ENCODE measurements at regions not wholly inside any gene's neighbourhood (a gene's known extent, or its start where the extent isn't known, plus 50 kb on each side); places are given as distances from the start of the nearest gene placed in this dataset.
A peak's percentile ranks its signal among the peaks of the same experiment; 100 is the strongest.

GRCh38 chr6:85127696-85128243 lies 322.1 kb upstream of the NT5E start:
- no peak for DNase-seq (ENCODE audit: low spot score)

DNA sequence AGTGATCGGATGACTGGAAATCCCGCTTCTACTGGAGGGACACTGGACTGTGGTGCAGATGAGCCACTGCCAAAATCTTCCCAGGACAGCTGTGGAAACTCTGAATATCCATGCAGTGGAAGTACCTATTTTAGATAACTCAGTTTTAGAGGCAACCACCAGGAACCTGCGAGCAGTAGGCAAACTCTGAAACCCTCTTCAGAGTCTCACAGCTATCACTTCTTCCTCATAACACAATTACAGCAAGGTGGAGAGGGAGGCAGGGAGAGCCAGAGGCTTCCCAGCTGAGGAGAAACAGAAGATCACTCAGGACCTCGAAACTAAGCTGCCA lies 322.8 kb upstream of the NT5E start:
- DNase-seq (ENCODE audit: low spot score), result no peak

GRCh38 chr6:85126485-85127167 lies 323.3 kb upstream of the NT5E start:
- DNase-seq (ENCODE audit: low spot score), result peak; percentile 45

GRCh38 chr6:85125526-85125925 lies 324.4 kb upstream of the NT5E start:
- DNase-seq (ENCODE audit: low spot score), result no peak

GRCh38 chr6:85124472-85125354 lies 325.2 kb upstream of the NT5E start:
- peak; percentile 38 for DNase-seq (ENCODE audit: low spot score)

GRCh38 chr6:85121158-85121557 lies 328.7 kb upstream of the NT5E start:
- DNase-seq (ENCODE audit: low spot score), result no peak

DNA sequence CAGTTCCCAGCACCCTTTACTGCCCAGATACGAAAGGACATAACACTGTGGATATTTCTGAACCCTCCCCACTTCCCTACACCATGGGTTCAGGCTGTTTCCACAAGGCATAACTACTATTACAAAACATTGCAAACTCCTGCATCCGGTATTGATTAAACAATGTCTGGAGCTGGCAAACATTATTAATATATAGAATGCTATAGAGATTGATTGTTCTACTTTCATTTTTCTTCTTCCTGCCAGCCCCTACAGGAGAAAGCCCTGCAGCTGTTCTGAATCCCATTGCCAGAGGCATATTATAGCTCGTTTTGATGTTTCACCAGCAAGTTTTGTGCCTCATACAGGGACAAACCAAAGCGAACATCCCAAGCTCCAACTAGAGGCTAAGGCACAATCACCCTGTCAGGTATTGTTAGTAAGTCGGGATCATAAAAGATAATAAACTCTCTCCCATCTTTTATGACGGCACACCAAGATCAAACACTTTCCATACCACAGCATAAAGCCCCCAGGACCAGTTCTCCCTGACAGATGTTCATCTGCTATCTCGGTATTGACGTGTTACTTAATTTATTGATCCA lies 331.1 kb upstream of the NT5E start:
- DNase-seq (ENCODE audit: low spot score), result no peak

DNA sequence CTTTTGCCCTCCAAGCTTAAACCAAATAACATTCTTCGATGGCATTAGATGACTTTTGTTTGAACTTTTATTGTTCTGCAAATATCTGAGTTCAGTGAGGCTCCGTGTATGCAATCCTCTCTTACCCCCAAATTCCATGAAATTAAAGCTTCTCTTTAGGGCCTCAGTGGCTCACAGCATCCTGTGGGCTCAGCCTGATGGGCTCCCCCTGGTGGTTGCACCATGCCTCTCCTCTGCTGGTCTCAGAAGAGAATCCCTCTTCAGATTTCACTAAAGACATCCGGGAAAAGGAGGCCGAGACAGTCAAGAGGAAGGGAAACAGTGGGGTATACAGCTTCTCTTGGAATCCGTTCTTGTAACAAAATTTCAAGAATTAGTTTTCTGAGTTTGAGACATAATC lies 331.6 kb upstream of the NT5E start:
- DNase-seq (ENCODE audit: low spot score), result no peak

DNA sequence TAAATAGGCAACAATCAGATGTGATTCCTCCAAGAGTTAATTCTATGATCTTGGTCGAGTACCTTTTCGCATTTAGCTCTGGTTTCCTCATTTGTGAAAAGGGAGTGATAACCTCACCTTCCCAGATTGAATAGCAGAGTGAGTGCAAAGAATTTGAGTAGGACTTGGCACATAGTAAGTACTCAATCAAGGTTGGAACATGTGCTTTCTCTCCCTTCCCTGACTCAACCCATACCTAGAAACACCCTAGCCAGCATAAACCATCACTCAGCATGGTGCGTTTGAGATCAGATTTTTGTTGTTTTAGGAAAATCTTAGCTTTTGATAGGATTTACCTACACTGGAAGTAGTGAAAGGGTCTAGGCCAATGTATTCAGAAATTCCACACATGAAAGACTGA lies 333.4 kb upstream of the NT5E start:
- DNase-seq (ENCODE audit: low spot score), result no peak

GRCh38 chr6:85115876-85116275 lies 334.0 kb upstream of the NT5E start:
- no peak for DNase-seq (ENCODE audit: low spot score)

- no peak for DNase-seq (ENCODE audit: low spot score)
Observed at GRCh38 chr6:85115376-85115775, 334.5 kb upstream of the NT5E start.

- no peak for DNase-seq (ENCODE audit: low spot score)
Observed at GRCh38 chr6:85114581-85114935, 335.3 kb upstream of the NT5E start.

GRCh38 chr6:85113934-85114580 lies 335.8 kb upstream of the NT5E start:
- no peak for DNase-seq (ENCODE audit: low spot score)

- DNase-seq (ENCODE audit: low spot score), result no peak
Observed at GRCh38 chr6:85112540-85112939, 337.3 kb upstream of the NT5E start.

- no peak for DNase-seq (ENCODE audit: low spot score)
Observed at GRCh38 chr6:85111481-85112011, 338.3 kb upstream of the NT5E start.

DNA sequence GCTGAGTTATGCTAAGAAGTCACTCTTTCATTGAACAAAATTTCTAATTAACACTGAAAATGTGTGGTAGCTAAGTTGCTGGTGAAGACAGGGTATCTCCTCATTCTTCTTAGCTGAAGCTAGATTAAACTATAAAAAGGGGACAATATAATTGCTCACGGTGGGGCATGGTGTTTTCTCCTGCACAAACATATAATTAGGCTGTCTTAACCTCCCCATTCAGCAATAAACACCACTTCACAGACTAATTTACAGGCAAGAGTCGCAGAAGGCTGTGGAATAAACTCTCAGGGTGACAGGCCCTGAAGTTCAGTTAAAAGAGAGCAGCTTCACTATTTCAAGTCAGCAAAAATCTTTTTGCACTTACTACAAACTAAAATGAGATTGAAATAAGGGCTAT lies 338.9 kb upstream of the NT5E start:
- no peak for DNase-seq (ENCODE audit: low spot score)

DNA sequence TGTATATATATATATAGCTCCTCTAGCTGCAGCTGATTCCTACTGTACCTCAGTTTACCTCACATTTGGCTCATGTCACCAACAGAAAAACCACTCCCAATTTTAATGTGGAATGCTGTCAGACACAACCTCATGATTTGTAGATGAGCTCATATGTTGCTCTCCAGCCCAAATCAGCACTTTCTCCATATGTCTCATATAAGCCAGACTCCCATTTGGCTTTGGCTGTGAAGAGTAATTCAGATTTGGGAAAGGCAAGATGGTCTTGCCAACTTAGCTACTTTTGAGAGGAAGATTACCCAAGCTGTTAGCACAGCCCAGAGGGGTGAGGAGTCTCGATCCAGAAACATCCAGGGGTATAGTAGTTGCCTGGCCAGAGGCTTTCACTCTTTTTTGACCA lies 342.2 kb upstream of the NT5E start:
- no peak for DNase-seq (ENCODE audit: low spot score)

- no peak for DNase-seq (ENCODE audit: low spot score)
Observed at GRCh38 chr6:85096976-85097375, 332.6 kb upstream of the TBX18 start.

DNA sequence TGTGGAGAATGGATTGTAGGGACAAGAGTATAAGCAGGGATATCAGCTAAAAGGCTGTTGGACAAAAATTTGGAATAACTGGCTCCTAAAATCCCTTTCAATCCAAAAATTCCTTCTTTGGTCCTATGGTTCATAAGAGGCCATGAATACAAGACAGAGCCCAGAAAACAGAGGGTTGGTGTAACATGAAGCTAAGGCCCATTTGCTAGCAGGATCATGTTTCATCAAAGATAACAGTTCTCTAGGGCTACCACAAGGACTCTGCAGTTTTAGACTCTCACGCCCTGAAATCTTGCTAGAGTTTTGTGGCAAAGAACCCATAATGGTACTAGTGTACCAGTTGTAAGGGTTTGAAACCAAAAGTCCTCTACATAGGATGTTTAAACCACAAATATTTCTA lies 327.8 kb upstream of the TBX18 start:
- no peak for DNase-seq (ENCODE audit: low spot score)

DNA sequence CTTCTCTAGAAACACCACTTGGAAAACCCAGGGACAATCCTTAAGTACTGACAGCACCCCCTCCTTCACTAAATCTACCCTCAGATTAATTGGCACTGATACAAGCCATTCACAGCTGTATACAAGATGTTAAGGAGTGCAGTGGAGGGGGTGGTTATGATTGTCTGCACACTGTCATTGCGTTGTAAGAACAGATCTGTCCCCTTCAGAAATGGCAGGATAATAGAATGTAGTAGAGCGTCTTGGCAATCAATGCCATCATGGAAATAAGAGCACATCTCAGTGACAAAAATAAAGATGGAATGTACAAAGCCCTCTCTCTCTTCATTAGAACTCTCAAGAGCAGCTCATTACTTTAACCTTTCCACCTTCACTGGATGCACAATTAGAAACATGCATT lies 324.9 kb upstream of the TBX18 start:
- DNase-seq (ENCODE audit: low spot score), result no peak

GRCh38 chr6:85085875-85086274 lies 321.5 kb upstream of the TBX18 start:
- DNase-seq (ENCODE audit: low spot score), result no peak

- no peak for DNase-seq (ENCODE audit: low spot score)
Observed at GRCh38 chr6:85081102-85081501, 316.7 kb upstream of the TBX18 start.

Data from LoVo (cell line).